ENCODE measurements at regions not wholly inside any gene's neighbourhood (a gene's known extent, or its start where the extent isn't known, plus 50 kb on each side); places are given as distances from the start of the nearest gene placed in this dataset.
A peak's percentile ranks its signal among the peaks of the same experiment; 100 is the strongest.

DNA sequence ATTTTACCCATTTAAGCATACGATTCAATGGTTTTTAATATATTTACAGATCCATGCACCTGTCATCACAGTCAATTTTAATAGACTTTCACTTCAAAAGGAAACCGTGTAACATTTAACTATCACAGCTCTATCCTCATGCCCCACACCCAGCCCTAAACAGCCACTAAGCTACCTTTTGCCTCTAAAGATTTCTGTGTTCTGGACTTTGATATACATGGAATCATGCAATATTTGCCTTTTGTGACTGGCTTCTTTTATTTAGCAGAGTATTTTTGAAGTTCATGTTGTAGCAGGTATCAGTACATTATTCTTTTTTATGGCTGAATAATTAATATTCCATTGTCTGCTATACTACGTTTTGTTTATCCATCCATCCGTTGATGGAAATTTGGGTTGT is 50.3 kb upstream of the STX16 start:
- no peak for DNase-seq

DNA sequence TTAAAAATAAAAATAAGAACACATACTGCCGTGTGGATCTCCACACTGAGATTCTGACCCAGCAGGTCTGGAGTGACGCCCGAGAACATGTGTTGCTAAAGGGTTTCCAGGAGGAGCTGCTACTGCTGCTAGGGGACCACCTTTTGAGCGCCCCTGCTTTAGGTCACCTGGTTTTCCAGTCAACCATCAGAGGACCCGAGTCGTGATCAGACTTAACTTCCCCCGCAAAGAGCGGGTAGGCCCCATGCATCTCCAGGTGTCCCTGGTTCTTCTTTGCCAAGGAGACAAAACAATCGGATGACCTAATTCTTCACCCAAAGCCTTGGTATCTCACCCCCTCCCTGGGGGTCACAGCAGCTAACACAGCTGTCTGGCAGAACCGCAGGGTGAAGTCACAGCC is 51.1 kb upstream of the STX16 start:
- DNase-seq, result no peak

DNA sequence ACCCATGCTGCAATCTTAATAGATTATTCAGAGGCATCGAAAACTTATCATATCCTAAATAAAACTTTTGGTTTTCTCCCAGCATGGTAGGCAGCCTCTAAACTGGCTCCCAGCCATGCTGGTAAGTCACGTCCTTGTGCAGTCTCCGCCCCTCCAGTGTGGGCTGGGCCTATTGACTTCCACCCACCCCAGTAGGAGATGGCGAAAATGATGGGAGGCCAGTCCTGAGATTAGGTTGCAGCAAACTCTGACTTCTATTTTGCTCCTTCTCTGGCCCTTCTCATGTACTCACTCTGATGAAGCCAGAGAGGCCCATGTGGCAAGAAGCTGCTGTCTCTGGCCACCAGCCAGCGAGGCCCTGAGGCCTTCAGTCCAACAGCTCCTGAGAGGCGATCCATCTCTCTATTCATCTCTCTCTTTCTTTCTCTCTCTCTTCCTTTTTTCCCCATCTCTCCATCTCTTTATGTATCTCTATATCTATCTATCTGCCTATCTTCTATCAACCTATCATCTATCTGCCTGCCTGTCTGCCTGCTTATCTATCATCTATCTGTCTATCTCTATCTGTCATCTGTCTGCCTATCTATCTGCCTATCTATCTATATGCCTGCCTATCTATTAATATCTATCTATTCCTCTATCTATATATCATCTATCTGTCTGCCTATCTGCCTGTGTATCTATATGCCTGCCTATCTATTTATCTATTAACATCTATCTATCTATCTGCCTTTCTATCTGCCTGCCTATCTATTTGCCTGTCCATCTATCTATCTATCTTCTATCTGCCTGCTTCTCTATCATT is 52.7 kb upstream of the STX16 start:
- DNase-seq, result peak; percentile 24

DNA sequence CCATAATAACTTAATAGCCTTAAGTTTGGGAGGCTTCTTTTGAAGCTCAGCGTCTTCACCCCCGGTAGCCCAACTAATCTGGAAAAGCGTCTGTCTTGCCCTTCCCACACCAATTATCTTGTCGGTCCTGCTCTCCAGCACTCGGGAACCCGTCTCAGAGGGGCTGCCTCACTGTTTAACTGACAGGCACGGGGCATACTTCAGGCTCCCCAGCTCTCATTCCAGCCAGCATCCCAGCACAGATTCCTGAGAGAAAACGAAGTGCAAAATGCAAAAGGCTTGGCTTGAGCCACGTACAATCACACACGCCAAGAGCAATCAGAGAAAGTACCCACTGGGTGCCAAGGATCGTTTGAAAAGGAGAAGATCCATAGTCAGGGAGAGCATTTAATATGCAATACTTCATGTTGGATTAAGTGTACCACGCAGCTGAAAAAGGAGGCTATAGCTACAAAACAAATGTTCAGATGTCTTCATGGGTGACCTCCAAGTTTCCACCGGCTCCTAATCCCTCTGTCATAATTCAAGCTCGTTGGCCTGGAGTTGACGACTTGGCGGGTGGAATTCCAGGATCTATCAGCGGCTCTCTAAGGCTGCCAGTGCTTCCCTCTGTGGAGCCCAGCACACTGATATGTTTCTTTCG is 53.7 kb upstream of the STX16 start:
- DNase-seq, result peak; percentile 84

DNA sequence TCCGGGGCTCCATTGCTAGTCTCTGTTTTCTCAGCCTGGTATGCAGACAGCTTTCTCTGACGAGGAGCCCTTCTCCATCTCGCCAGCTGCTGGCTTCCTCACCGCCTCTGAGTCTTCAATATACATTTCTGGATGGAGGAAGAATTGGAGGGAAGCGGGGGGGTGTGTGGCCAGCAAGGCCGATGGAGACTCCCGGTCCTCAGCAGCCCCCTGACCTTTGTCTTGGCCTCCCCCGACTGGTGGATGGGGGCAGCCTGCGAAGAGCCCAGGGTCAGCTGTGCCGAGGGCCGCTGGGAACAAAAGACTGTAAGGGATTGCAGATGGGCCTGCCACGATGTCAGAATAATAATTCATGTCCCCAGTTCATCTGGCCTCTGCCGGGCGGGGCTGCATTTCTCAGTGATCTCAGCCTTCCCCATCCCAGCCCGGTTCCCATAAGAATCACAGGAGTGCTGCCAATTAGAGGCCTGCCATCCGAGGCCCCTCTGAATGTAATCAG is 54.3 kb upstream of the STX16 start:
- DNase-seq, result peak; percentile 95

DNA sequence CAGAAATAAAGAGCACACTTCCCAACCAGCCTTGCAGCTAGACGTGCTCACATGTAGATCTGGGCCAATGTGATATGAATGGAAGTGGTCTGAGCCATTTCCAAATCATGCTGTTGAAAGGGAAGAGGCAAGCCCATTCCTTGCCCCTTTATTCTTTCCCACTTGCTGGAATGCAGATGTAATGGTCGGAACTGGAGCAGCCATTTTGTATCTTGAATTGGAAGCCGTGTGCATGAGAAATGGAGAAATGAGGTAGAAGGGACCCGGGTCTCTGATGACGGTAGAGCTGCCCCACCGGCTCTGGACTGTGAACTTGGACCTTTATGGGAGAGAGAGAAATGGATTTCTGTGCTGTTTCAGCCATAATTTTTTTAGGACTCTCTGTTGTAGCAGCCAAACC is 54.8 kb upstream of the STX16 start:
- DNase-seq, result no peak

DNA sequence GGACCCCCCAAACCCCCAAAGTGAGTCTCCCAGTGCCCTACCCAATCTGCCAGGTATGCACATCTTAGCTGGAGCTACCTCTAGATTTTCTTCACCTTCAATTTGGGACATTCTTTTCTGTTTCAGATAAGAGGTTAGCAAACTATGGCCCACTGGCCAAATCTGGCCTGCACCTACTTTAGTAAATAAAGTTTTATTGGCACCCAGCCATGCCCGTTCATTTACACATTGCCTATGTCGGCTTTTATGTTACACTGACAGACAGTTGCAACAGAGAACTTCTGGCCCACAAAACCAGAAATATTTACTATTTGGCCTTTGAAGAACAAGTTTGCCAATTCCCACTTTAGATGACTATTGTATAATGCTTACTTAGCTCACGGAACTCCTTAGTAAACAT is 55.9 kb upstream of the STX16 start:
- DNase-seq, result no peak

DNA sequence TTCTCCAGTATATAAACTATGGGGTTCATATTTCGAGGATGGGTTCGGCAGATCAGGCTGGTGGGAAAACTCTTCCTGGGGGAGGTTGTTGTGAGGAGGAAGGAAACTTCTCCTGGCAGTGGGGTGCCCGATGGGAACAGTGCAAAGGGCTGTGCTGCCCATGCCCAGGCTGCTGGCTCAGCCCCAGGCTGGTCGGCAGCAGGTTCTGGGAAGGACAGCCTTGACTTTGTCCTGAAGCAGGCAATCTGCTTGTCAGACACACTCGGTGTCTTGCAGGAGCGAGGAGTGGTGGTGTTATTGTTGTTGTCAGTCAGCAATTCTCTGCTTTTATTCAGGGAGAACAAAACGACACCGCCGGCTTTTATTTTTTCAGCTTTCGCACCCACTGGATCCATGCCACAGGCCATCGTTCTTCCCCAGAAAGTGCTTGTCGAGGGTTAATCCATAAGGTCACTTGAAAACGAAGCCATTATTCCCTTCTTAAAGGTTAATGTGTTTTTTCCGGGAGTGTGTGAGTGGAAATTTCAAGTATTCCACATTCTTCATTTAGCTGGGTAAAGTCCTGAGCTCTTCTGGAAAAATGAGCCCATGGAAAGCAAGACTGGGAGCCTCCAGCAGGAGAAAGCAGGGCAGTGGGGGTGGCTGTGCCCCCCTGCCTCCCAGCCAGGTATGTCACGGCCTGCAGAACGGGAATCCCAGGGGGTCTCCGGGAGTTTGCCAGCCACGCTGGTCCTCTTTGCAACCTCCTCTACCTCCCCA is 57.0 kb upstream of the STX16 start:
- DNase-seq, result no peak

DNA sequence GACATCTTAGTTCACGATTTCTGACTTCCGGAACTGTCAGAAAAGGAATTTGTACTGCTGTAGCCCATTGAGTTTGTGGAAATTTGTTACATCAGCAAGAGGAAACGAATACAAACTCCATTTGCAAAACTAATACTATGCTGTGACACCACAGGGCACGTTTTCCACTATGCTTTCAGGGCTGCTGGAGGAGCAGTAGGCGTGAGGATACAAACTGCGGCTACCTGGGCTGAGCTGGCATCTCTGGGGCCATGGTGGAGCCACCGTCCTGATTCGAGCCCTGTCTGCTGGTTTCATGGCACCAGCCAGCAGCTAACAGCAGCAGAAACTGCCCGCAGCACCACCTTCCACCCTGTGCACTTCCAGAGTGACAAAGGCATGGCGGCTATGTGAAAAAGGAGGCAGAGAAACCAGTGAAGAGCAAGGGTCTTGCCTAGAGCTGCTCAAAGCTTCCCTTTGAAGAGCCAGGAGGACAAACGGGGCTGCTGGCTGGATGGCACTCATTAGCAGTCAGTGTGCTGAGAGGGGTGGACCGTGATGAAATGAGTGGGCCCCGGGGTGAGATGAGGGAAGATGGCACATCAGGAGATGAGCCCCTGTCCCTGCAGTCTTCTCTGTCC is 58.9 kb upstream of the STX16 start:
- DNase-seq, result no peak

DNA sequence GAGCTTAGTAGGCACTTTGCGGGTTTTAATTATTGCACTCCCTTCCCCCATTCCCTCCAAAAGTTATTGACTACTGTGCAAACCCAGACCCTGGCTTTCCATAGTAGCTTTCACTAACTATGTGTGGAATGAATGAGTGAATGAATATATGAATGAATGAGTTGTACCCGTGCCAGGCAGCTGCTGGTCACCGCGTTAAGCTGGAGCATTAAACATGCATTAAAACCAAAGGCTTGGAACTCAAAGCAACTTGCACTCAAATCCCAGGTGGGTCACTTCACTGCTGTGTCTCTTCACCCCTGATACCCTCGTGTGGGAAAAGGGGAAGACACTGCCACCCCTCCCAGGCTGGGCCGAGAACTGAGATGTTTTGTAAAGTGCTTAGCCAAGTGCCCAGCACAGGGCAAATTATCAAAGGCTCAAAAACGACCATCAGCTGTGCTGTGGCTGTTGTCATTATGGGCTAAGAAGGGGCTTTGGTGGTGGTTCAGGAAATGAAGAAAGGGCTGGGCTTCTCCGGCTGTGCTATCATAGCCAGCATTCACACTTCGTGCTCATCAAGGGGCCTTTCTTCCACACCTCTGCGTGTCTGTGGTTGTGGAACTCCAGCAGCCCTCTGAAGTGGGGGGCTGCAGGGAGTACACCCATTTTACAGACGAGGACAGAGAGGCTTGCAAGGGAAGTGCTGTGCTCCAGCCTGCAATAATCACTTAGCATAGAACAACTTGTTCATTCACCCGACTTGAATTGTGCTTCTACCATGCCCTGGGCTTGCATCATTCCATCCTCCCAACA is 60.2 kb upstream of the STX16 start:
- no peak for DNase-seq

DNA sequence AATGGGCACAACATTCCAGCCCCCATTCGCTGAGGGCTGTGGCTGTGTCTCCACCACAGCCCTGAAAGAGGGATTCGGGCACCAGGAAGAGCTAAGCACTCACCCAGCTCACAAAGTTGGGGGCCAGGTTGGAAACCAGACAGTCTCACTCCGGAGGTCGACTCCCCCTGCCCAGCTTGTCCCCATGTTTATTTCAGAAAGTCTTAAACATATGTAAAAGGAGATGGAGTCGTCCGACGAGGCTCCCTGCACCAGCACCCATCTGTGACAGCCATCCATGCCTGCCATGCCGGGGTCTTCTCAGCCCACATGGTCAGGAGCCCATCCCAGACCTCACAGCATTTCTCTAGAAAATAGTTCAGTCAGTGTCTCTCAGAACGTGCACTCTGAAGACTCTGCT is 63.6 kb upstream of the STX16 start:
- DNase-seq, result no peak

DNA sequence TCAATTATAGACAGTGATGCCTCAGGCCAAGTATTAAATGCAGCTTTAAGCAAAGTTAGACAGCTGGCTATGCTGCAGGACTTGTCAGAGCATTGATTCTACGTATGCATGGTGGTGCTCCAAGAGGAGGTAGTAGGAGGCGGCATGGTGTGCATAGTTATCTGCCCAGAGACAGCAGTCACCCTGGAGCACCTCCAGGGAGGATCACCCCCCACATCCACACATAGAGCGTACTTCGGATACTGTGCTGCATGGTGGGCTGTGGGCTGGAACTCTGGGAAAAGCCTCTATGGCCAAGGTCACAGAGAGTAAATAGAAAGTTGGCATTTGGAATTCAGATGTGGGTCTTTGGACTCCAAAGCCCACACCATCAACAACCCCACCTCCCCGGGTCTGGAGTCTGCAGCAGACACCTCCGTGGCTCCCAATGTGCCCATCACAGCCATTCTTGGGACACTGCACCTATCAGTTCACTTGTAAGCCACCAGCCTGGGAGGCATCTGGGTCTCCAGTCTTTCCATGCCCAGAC is 64.5 kb upstream of the STX16 start:
- no peak for DNase-seq

DNA sequence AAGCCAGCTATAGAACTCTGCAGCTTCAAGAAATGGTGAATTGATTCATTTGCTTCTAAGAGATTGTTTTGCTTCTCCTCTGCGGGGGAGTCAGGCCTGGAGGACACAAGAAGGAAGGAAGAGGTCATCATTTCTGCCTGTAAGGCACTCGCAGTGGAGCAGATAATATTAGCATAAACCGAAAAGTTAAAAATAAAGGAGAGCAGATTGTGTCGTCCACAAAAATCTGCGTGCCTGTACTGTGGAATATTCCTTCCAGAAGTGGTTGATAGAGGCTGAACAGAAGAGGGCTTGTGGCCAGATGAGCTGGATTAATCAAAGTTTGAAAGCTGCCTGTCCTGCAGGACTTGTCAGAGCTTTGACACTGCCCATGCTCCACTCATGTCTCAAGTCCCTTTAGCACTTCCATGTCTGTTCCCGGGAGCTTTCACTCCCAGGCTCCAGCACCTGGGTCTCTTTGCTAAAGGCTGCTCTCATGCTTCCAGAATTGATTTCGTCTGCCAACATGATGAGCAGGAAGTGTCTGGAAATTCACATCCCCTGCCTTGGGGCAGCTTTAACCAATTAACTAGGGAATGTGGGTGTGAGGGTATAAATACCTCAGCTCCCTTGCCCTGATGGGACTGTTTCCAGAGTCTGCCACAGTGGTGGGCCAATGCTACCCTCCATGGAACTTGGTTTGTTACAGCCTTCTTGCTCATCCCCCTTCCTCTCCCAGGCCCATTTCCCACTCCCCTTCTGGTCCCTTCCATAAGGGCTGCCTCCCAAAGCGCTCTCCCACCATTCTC is 65.1 kb upstream of the STX16 start:
- DNase-seq, result no peak

DNA sequence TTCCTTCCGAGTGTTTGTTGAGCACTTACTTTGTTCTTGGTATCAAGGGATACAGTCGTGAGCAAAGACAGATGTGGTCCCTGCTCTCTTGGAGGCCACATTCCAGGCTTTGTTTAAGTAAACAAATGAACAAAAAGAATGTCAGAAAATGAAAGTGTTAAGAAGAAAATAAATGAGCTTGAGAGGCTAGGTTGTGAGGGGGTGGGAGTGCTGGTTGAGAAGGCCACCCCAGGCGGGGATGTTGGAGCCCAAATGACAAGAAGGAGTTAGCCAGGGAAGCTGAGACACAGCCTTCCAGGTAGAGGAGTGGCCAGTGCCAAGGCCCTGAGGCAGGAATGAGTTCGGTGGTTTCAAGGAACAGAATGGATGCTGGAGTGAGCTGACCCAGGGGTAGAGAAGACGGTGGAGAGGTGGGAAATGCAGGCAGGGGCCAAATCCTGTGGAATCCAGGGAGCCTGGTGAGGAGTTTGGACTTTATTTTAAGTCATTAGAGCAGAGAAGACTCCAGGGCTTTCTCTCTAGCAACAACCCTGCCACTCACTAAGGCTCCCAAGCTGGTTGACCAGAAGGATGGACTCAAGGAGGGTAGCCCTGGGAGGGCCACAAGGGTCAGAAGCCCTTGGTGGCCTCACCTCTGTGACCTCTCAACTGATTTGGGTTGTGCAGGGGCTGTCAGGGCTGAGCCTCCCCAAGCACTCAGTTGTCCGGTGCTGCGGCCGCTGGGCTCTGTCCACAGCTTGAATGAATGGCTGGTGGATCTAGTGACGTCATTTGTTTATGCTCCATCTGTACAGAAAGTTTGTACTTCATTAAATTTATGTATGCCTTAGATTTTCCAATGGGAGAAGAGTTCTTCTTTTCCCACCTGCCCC is 66.0 kb upstream of the STX16 start:
- DNase-seq, result peak; percentile 37

DNA sequence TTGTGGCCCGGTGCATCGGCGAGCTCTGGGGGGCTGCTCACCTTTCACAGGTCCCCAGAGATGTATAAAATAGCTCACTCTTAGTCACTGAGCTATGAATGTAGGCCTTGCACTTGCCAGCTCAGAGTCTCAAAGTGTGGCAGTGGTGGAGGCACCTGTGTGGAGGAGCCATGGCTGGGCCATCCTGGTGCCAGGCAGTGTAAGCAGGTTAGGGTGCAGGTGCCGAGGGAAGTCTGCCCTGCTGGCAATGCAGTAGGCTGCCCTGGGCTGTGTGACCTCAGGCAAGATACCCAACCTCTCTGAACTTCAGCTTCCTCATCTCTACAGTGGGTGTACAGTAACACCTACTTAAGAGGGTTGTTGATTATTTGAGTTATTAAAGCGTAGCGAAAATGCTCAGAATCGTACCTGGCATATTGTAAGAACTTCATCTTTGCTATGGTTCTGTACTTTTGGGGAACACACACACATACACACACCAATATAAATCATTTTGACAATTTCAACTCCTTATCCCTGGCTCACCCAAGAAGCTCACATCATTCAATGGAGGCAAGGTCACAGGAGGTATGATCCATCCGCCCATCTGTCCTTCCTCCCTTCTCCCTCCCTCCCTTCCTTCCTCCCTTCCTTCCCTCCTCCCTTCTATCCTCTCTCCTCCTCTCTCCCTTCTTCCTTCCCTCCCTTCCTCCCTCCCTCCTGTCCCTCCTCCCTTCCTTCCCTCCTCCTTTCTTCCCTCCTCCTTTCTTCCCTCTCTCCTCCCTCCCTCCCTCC is 66.8 kb upstream of the STX16 start:
- DNase-seq, result no peak

DNA sequence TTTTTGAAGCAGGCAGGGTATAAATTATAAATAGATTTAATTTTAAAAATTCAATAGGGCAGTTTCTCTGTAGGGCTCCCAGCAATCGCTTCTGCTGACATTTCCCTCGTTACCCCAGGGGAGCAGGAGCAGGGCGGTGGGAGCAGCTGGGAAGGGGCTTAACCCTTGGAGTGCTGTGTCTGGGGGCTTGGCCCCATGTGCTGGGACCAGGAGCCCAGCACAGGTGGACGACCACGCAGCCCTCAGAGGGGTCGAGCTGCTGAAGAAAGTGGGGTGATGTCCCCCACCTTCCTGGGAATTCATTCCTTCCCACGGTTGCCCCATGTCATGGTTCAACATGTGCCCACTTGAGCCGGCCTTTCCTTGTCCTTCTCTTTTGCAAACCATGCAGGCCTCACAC is 67.5 kb upstream of the STX16 start:
- DNase-seq, result peak; percentile 60

DNA sequence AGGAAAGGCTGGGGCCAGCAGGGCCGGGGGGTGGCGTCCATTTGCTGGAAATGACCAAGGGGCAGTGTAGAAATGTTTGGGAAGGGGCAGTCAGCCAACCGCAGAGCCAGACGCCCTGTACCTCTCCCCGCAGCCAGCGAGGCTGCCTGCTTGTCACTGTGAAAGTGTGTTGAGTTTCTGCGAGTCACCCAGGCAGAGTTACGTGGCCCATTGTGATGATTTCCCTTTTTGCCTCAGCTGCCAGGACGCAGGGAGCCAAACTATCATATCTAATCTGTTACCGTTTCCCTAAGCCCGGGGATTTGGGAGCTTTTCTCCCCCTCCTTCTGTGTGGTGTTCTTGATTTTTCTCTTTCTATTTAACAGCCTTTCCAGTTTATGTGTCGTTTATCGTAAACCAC is 67.9 kb upstream of the STX16 start:
- peak; percentile 59 for DNase-seq

DNA sequence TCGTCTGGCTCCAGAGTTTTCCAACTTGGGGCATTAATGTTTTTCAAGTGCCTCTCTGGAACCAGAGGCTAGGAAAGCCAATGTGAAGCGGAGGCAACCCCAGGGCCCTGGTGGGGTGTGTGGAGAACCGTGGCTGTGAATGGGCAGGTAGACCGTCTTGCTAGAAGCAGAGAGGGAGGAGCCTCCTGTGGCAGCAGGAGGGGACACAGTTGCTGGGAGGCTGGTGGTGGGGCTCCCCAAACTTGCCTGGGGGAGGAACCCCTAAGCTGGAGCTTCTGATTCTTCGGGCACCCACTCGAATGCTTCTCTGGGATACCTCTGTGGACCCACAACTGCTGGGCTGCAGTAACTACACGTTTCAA is 65.3 kb upstream of the APCDD1L start:
- DNase-seq, result no peak

DNA sequence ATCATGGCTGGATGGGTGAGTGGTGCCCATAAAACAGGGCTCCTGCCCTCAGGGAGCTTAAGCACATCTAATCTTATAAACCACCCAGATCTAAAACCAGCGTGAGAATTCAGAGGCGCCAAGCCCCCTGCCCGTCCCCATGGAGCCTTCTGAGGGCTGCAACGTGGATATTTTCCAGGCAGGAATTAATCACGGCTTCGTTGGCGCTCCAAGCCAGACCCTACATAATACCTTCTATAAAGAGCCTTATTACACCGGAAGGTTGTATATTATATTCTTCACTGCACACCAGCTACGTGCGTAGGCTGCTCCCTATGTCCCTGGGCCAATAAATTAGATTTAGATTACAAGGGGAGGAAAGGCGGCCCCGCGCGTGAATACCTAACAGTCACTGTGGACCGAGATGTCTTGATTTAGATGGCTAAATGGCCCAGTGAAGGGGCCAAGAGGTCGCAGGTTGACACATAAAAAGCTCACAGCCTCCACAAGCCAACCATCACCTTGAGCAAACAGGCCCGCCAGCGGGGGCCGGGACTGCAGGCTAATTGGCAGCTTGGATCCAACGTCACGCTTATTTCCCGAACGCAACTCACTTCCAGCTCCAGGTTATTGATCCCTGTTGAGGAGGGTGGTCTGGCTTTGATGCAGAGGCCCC is 64.7 kb upstream of the APCDD1L start:
- no peak for DNase-seq
